SK-N-SH treated with all-trans-retinoic acid at 6 μM for 48 hours (cell line): ENCODE measurements at regions not wholly inside any gene's neighbourhood (a gene's known extent, or its start where the extent isn't known, plus 50 kb on each side); places are given as distances from the start of the nearest gene placed in this dataset.

Experiments
- ATAC-seq: fragments of 200-7000 bp; cut with Tn5 transposase; 3 replicates; pipeline ENCODE4 v1.9.1; 2020; ENCODE audit warnings: mild to moderate bottlenecking, moderate library complexity
- ARNTL ChIP-seq: fragments of 450-650 bp; formaldehyde crosslinking; IDR thresholded peaks from 2 replicates; pipeline ENCODE4 v1.5.0; 2020; ENCODE audit warnings: low read depth, mild to moderate bottlenecking, moderate library complexity, borderline replicate concordance
- BACH2 ChIP-seq: fragments of 250-450 bp; sonication (Bioruptor Pico); IDR thresholded peaks from 2 replicates; pipeline ENCODE4 v1.9.0; 2021; ENCODE audit warnings: mild to moderate bottlenecking, borderline replicate concordance
- CREB5 ChIP-seq: fragments of 250-450 bp; sonication (Bioruptor Pico); IDR thresholded peaks from 2 replicates; pipeline ENCODE4 v1.5.1; 2020; ENCODE audit warnings: low read depth, mild to moderate bottlenecking, moderate library complexity
- CSDC2 ChIP-seq: fragments of 250-450 bp; sonication (Bioruptor Pico); IDR thresholded peaks from 2 replicates; pipeline ENCODE4 v1.5.0; 2020; ENCODE audit warnings: mild to moderate bottlenecking, moderate library complexity
- CSRNP3 ChIP-seq: fragments of 250-450 bp; sonication (Bioruptor Pico); IDR thresholded peaks from 2 replicates; pipeline ENCODE4 v1.5.1; 2021; ENCODE audit warnings: mild to moderate bottlenecking, moderate library complexity
- ESRRG ChIP-seq: fragments of 250-450 bp; sonication (Bioruptor Pico); IDR thresholded peaks from 2 replicates; pipeline ENCODE4 v1.6.1; 2021; ENCODE audit warnings: mild to moderate bottlenecking
- GLIS3 ChIP-seq: fragments of 250-450 bp; sonication (Bioruptor Pico); IDR thresholded peaks from 2 replicates; pipeline ENCODE4 v1.5.0; 2020; ENCODE audit warnings: mild to moderate bottlenecking, moderate library complexity
- ISL1 ChIP-seq: fragments of 250-450 bp; sonication (Bioruptor Pico); IDR thresholded peaks from 2 replicates; pipeline ENCODE4 v2.1.2; 2022; ENCODE audit warnings: mild to moderate bottlenecking, moderate library complexity
- OSR1 ChIP-seq: fragments of 250-450 bp; sonication (Bioruptor Pico); IDR thresholded peaks from 2 replicates; pipeline ENCODE4 v1.8.0; 2022; ENCODE audit warnings: moderate library complexity, mild to moderate bottlenecking, inconsistent platforms
- PATZ1 ChIP-seq: fragments of 250-450 bp; sonication (Bioruptor Pico); IDR thresholded peaks from 2 replicates; pipeline ENCODE4 v1.8.0; 2020; ENCODE audit warnings: mild to moderate bottlenecking, moderate library complexity, borderline replicate concordance
- PPARA ChIP-seq: fragments of 250-450 bp; sonication (Bioruptor Pico); IDR thresholded peaks from 2 replicates; pipeline ENCODE4 v1.5.0; 2020; ENCODE audit warnings: mild to moderate bottlenecking, borderline replicate concordance
- RARB ChIP-seq: fragments of 250-450 bp; sonication (Bioruptor Pico); IDR thresholded peaks from 2 replicates; pipeline ENCODE4 v1.8.0; 2021; ENCODE audit warnings: mild to moderate bottlenecking, moderate library complexity
- SNAI2 ChIP-seq: fragments of 250-450 bp; sonication (Bioruptor Pico); IDR thresholded peaks from 2 replicates; pipeline ENCODE4 v1.5.0; 2020; ENCODE audit warnings: mild to moderate bottlenecking, moderate library complexity
- TCF4 ChIP-seq: fragments of 250-450 bp; sonication (Bioruptor Pico); IDR thresholded peaks from 2 replicates; pipeline ENCODE4 v1.8.0; 2021; ENCODE audit warnings: mild to moderate bottlenecking, moderate library complexity, borderline replicate concordance
- TOX ChIP-seq: fragments of 250-450 bp; sonication (Bioruptor Pico); IDR thresholded peaks from 2 replicates; pipeline ENCODE4 v1.8.0; 2021; ENCODE audit warnings: mild to moderate bottlenecking, moderate library complexity, borderline replicate concordance
- TSHZ2 ChIP-seq: fragments of 250-450 bp; sonication (Bioruptor Pico); IDR thresholded peaks from 2 replicates; pipeline ENCODE4 v1.5.0; 2020; ENCODE audit warnings: mild to moderate bottlenecking, moderate library complexity
- ZC3H10 ChIP-seq: fragments of 250-450 bp; sonication (Bioruptor Pico); IDR thresholded peaks from 2 replicates; pipeline ENCODE4 v1.5.1; 2021; ENCODE audit warnings: mild to moderate bottlenecking, moderate library complexity
- ZFP3 ChIP-seq: fragments of 250-450 bp; sonication (Bioruptor Pico); IDR thresholded peaks from 2 replicates; pipeline ENCODE4 v1.5.0; 2020; ENCODE audit warnings: mild to moderate bottlenecking, moderate library complexity
- ZFP30 ChIP-seq: fragments of 450-650 bp; formaldehyde crosslinking; IDR thresholded peaks from 2 replicates; pipeline ENCODE4 v1.5.0; 2022; ENCODE audit warnings: mild to moderate bottlenecking, moderate library complexity
- ZNF565 ChIP-seq: fragments of 450-650 bp; formaldehyde crosslinking; conservative IDR thresholded peaks from 2 replicates; pipeline ENCODE4 v1.5.0; 2020; ENCODE audit warnings: low read depth, mild to moderate bottlenecking, moderate library complexity
- ZNF8 ChIP-seq: fragments of 450-650 bp; formaldehyde crosslinking; IDR thresholded peaks from 2 replicates; pipeline ENCODE4 v1.5.0; 2020; ENCODE audit warnings: mild to moderate bottlenecking, moderate library complexity

- no peak for TF ChIP-seq ARNTL (CRISPR knock-in tag)
Measured at GRCh38 chr13:47064381-47064780, 167.5 kb upstream of the HTR2A start (continued).

- ATAC-seq = no peak; the same call in 2 of the 3 replicates
- no peak for TF ChIP-seq ZNF8 (CRISPR knock-in tag)
- no peak for TF ChIP-seq ESRRG (CRISPR knock-in tag)
- no peak for TF ChIP-seq ZFP30
- TF ChIP-seq RARB = no peak
- TF ChIP-seq GLIS3 (CRISPR knock-in tag) = no peak
- TF ChIP-seq CSDC2 (CRISPR knock-in tag) = no peak
- no peak for TF ChIP-seq ISL1 (CRISPR knock-in tag)
- no peak for TF ChIP-seq CREB5 (CRISPR knock-in tag)
- TF ChIP-seq CSRNP3 (CRISPR knock-in tag) = no peak
- no peak for TF ChIP-seq TSHZ2 (CRISPR knock-in tag)
- TF ChIP-seq PATZ1 (CRISPR knock-in tag) = no peak
- no peak for TF ChIP-seq TOX
- no peak for TF ChIP-seq ARNTL (CRISPR knock-in tag)
- TF ChIP-seq ZFP3 (CRISPR knock-in tag) = no peak
- no peak for TF ChIP-seq TCF4 (CRISPR knock-in tag)
- no peak for TF ChIP-seq SNAI2 (CRISPR knock-in tag)
- TF ChIP-seq OSR1 = no peak
- TF ChIP-seq BACH2 = no peak
- TF ChIP-seq, all 23 proteins: peak for 0
Measured at GRCh38 chr13:47049276-47049989, 152.6 kb upstream of the HTR2A start.

GRCh38 chr13:47046706-47047105 is 149.9 kb upstream of the HTR2A start:
- ATAC-seq = no peak
- TF ChIP-seq ARNTL (CRISPR knock-in tag) (no peak), CSDC2 (CRISPR knock-in tag) (no peak), SNAI2 (CRISPR knock-in tag) (no peak), RARB (no peak), BACH2 (no peak), ZFP30 (no peak), CSRNP3 (CRISPR knock-in tag) (no peak), ZNF8 (CRISPR knock-in tag) (no peak), PPARA (CRISPR knock-in tag) (no peak), CREB5 (CRISPR knock-in tag) (no peak), TSHZ2 (CRISPR knock-in tag) (no peak), ZNF565 (CRISPR knock-in tag) (no peak), ESRRG (CRISPR knock-in tag) (no peak), TCF4 (CRISPR knock-in tag) (no peak), ZC3H10 (CRISPR knock-in tag) (no peak), GLIS3 (CRISPR knock-in tag) (no peak)
